ENCODE measurements at regions not wholly inside any gene's neighbourhood (a gene's known extent, or its start where the extent isn't known, plus 50 kb on each side); places are given as distances from the start of the nearest gene placed in this dataset.

- no TSS peak for BruUV-seq (replicated peaks)
- Mint-ChIP-seq H3K9me3 (ENCODE audit: low read depth, unreplicated experiment) (peaks cover 44% of the 10 kb centered on the region), H3K36me3 (ENCODE audit: insufficient read depth, unreplicated experiment) (no peaks in the 10 kb centered on the region), H3K4me3 (ENCODE audit: low read depth, unreplicated experiment) (no peak overlapping the region), H3K4me1 (ENCODE audit: low read depth, unreplicated experiment) (no peaks in the 10 kb centered on the region), H3K27me3 (ENCODE audit: unreplicated experiment) (no peaks in the 10 kb centered on the region), H3K27ac (ENCODE audit: unreplicated experiment) (no peak overlapping the region)
- DNase-seq: no peak
- CTCF ChIA-PET: no interaction called here
- no peak for TF ChIP-seq CTCF (IDR thresholded peaks at IDR 0.05; ENCODE audit: unreplicated experiment)
- intact Hi-C loops (cut with micrococcal nuclease; ENCODE audit: unreplicated experiment): no loop called here
Measured at GRCh38 chr6:39995633-39996032, 61.4 kb upstream of the MOCS1 start.

- Mint-ChIP-seq H3K4me1 (ENCODE audit: low read depth, unreplicated experiment) (no peaks in the 10 kb centered on the region), H3K27me3 (ENCODE audit: unreplicated experiment) (no peaks in the 10 kb centered on the region), H3K36me3 (ENCODE audit: insufficient read depth, unreplicated experiment) (no peaks in the 10 kb centered on the region), H3K27ac (ENCODE audit: unreplicated experiment) (no peak overlapping the region), H3K9me3 (ENCODE audit: low read depth, unreplicated experiment) (peaks cover 27% of the 10 kb centered on the region), H3K4me3 (ENCODE audit: low read depth, unreplicated experiment) (no peak overlapping the region)
- intact Hi-C loops (cut with micrococcal nuclease; ENCODE audit: unreplicated experiment): no loop called here
- no peak for DNase-seq
- BruUV-seq (replicated peaks): no TSS peak
- CTCF ChIA-PET: no interaction called here
- TF ChIP-seq CTCF (IDR thresholded peaks at IDR 0.05; ENCODE audit: unreplicated experiment): no peak
Measured at GRCh38 chr6:39992861-39993622, 58.8 kb upstream of the MOCS1 start.
